HEK293T (cell line): ENCODE measurements at regions not wholly inside any gene's neighbourhood (a gene's known extent, or its start where the extent isn't known, plus 50 kb on each side); places are given as distances from the start of the nearest gene placed in this dataset.
A peak's percentile ranks its signal among the peaks of the same experiment; 100 is the strongest.

Experiments
- CTCF ChIA-PET: fragments of 350-600 bp; formaldehyde crosslinking; extraction: SDS; loops from one replicate; lab custom pipeline; 2021; ENCODE audit warnings: antibody characterized with exemption, inconsistent platforms; lab: Yijun Ruan, JAX
- POLR2A ChIA-PET: fragments of 350-600 bp; formaldehyde crosslinking; extraction: SDS; loops from one replicate; lab custom pipeline; 2020; ENCODE audit warnings: antibody characterized with exemption, inconsistent platforms; lab: Yijun Ruan, JAX
- DNase-seq: peaks from one replicate; pipeline ENCODE4 v3.0.0; 2012; ENCODE audit warnings: mixed read lengths; ENCODE audit errors: extremely low spot score
- ARNT ChIP-seq: fragments of 450-650 bp; IDR thresholded peaks from 2 replicates; pipeline ENCODE4 v1.6.1; 2017; ENCODE audit warnings: mild to moderate bottlenecking
- BHLHE40 ChIP-seq: fragments of 450-650 bp; IDR thresholded peaks from 2 replicates; pipeline ENCODE4 v1.6.1; 2016; ENCODE audit warnings: mild to moderate bottlenecking, moderate library complexity, borderline replicate concordance
- CTBP1 ChIP-seq: fragments of 450-650 bp; IDR thresholded peaks from 2 replicates; pipeline ENCODE4 v1.6.1; 2016; ENCODE audit warnings: borderline replicate concordance
- ELF4 ChIP-seq: fragments of 450-650 bp; IDR thresholded peaks from 2 replicates; pipeline ENCODE4 v1.6.1; 2017; ENCODE audit warnings: antibody characterized with exemption
- FOXA1 ChIP-seq: fragments of 450-650 bp; IDR thresholded peaks from 2 replicates; pipeline ENCODE4 v1.6.1; 2016; ENCODE audit warnings: mild to moderate bottlenecking
- FOXK2 ChIP-seq: fragments of 450-650 bp; IDR thresholded peaks from 2 replicates; pipeline ENCODE4 v1.6.1; 2016; ENCODE audit warnings: mild to moderate bottlenecking
- FOXM1 ChIP-seq: fragments of 450-650 bp; IDR thresholded peaks from 2 replicates; pipeline ENCODE4 v1.6.1; 2017; ENCODE audit warnings: mild to moderate bottlenecking, borderline replicate concordance
- HDGF ChIP-seq: fragments of 450-650 bp; IDR thresholded peaks from 2 replicates; pipeline ENCODE4 v1.6.1; 2017; ENCODE audit warnings: antibody characterized with exemption, borderline replicate concordance
- L3MBTL2 ChIP-seq: fragments of 450-650 bp; conservative IDR thresholded peaks from 2 replicates; pipeline ENCODE4 v1.6.1; 2016; ENCODE audit warnings: mild to moderate bottlenecking
- LEF1 ChIP-seq: fragments of 450-650 bp; IDR thresholded peaks from 2 replicates; pipeline ENCODE4 v1.6.1; 2017; ENCODE audit warnings: mild to moderate bottlenecking, borderline replicate concordance
- NFRKB ChIP-seq: fragments of 450-650 bp; IDR thresholded peaks from 2 replicates; pipeline ENCODE4 v1.6.1; 2016; ENCODE audit warnings: mild to moderate bottlenecking, moderate library complexity
- PKNOX1 ChIP-seq: fragments of 450-650 bp; IDR thresholded peaks from 2 replicates; pipeline ENCODE4 v1.6.1; 2016
- SP1 ChIP-seq: fragments of 450-650 bp; IDR thresholded peaks from 2 replicates; pipeline ENCODE4 v1.6.1; 2017
- SUZ12 ChIP-seq: fragments of 450-650 bp; IDR thresholded peaks from 2 replicates; pipeline ENCODE4 v1.6.1; 2016; ENCODE audit warnings: mild to moderate bottlenecking
- TARDBP ChIP-seq: fragments of 450-650 bp; IDR thresholded peaks from 2 replicates; pipeline ENCODE4 v1.6.1; 2016
- ZNF384 ChIP-seq: fragments of 450-650 bp; IDR thresholded peaks from 2 replicates; pipeline ENCODE4 v1.6.1; 2016

- no peak for TF ChIP-seq ZNF384
- no peak for TF ChIP-seq ELF4
- TF ChIP-seq FOXA1: no peak
- no peak for TF ChIP-seq SP1
- TF ChIP-seq PKNOX1: no peak
- TF ChIP-seq FOXM1: no peak
- no peak for TF ChIP-seq LEF1
- no peak for TF ChIP-seq CTBP1
- TF ChIP-seq SUZ12: no peak
- TF ChIP-seq NFRKB: no peak
- TF ChIP-seq L3MBTL2: no peak
- no peak for TF ChIP-seq HDGF
- TF ChIP-seq TARDBP: no peak
- no peak for TF ChIP-seq BHLHE40
- TF ChIP-seq ARNT: no peak
- no peak for TF ChIP-seq FOXK2
- POLR2A ChIA-PET: no interaction called here
- no peak for DNase-seq
These were observed 668.4 kb downstream of the TMEM182 start for GRCh38 chr2:103430191-103430590.

GRCh38 chr2:103435010-103435409 lies 673.2 kb downstream of the TMEM182 start:
- CTCF ChIA-PET: no interaction called here
- TF ChIP-seq SP1: no peak
- TF ChIP-seq PKNOX1: no peak
- TF ChIP-seq TARDBP: no peak
- TF ChIP-seq SUZ12: no peak
- TF ChIP-seq ELF4: no peak
- POLR2A ChIA-PET: no interaction called here
- DNase-seq: no peak

More at GRCh38 chr2:103430191-103430590, 668.4 kb downstream of the TMEM182 start:
- CTCF ChIA-PET: no interaction called here

- TF ChIP-seq LEF1 (no peak), ELF4 (no peak), CTBP1 (no peak), SP1 (no peak)
- no peak for DNase-seq
- ChIA-PET CTCF (no interaction called here), POLR2A (no interaction called here)
These were observed 675.3 kb downstream of the TMEM182 start for GRCh38 chr2:103437161-103437560.

- POLR2A ChIA-PET: no interaction called here
- CTCF ChIA-PET: no interaction called here
- no peak for DNase-seq
- TF ChIP-seq TARDBP (no peak), FOXK2 (no peak), NFRKB (no peak), ZNF384 (no peak), HDGF (no peak), BHLHE40 (no peak), CTBP1 (no peak), ARNT (no peak), ELF4 (no peak), SP1 (no peak), SUZ12 (no peak), PKNOX1 (no peak), FOXM1 (no peak), L3MBTL2 (no peak), LEF1 (no peak), FOXA1 (no peak)
These were observed 683.5 kb downstream of the TMEM182 start for GRCh38 chr2:103445347-103445746.

- CTCF ChIA-PET: no interaction called here
- no peak for DNase-seq
These were observed 686.7 kb downstream of the TMEM182 start for GRCh38 chr2:103448495-103448894.

GRCh38 chr2:103451283-103451682 lies 689.5 kb downstream of the TMEM182 start:
- CTCF ChIA-PET: no interaction called here
- TF ChIP-seq SUZ12: no peak
- no peak for TF ChIP-seq ELF4
- TF ChIP-seq FOXA1: no peak
- no peak for TF ChIP-seq ARNT
- TF ChIP-seq SP1: no peak
- no peak for TF ChIP-seq FOXK2
- TF ChIP-seq NFRKB: no peak
- TF ChIP-seq CTBP1: no peak
- TF ChIP-seq PKNOX1: no peak
- TF ChIP-seq TARDBP: no peak
- TF ChIP-seq LEF1: no peak
- POLR2A ChIA-PET: no interaction called here
- DNase-seq: no peak

More at GRCh38 chr2:103448495-103448894, 686.7 kb downstream of the TMEM182 start:
- POLR2A ChIA-PET: no interaction called here
- TF ChIP-seq ELF4: no peak
- TF ChIP-seq NFRKB: no peak
- TF ChIP-seq PKNOX1: peak; percentile 91
- no peak for TF ChIP-seq HDGF
- TF ChIP-seq BHLHE40: no peak
- TF ChIP-seq SP1: no peak
- TF ChIP-seq TARDBP: no peak
